ENCODE measurements at regions not wholly inside any gene's neighbourhood (a gene's known extent, or its start where the extent isn't known, plus 50 kb on each side); places are given as distances from the start of the nearest gene placed in this dataset.
A peak's percentile ranks its signal among the peaks of the same experiment; 100 is the strongest.

DNA sequence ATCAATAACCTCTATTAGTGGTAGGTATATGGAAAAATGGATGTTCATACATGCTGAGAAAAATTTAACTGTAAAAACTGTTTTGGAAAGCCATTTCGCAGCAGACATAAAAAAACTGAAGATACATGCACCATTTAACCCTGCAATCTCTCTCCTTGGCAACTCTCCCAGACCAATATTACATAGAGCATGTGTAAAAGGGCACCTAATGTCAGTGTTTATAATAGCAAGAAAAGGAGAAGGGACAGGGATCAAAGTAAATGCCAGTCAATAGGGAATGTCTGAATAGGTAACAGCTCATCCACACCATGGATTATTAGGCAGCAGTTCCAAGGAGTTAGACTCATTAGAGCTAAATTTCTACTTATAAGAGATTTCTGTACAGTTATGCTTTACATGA, 77.2 kb downstream of the BTG1 start:
- Histone ChIP-seq H3K4me2 (ENCODE audit: low read length) (no peak overlapping the region), H4K20me1 (ENCODE audit: insufficient read depth, low read length) (no peaks in the 10 kb centered on the region), H3K36me3 (ENCODE audit: insufficient read depth, low read length) (no peaks in the 10 kb centered on the region), H3K9me3 (ENCODE audit: insufficient read depth, low read depth, low read length) (no peaks in the 10 kb centered on the region), H3K27me3 (ENCODE audit: insufficient read depth, low read length) (no peaks in the 10 kb centered on the region), H2AFZ (ENCODE audit: low read depth, low read length) (no peak overlapping the region), H3K9ac (ENCODE audit: low read length) (no peak overlapping the region), H3K4me1 (ENCODE audit: insufficient read depth, low read length) (peaks cover 9% of the 10 kb centered on the region), H3K4me3 (ENCODE audit: insufficient read depth, low read depth, low read length) (no peak overlapping the region), H3K27ac (ENCODE audit: low read depth, low read length) (no peak overlapping the region), H3K79me2 (ENCODE audit: insufficient read depth, low read length) (no peaks in the 10 kb centered on the region)
- FAIRE-seq (no peak), DNase-seq (ENCODE audit: low read depth) (no peak)
- Mint-ChIP-seq H3K27ac (ENCODE audit: unreplicated experiment) (no peak overlapping the region), H3K4me1 (ENCODE audit: low read depth, unreplicated experiment) (peaks cover 14% of the 10 kb centered on the region), H3K9me3 (ENCODE audit: unreplicated experiment) (no peaks in the 10 kb centered on the region), H3K4me3 (ENCODE audit: unreplicated experiment) (no peak overlapping the region), H3K27me3 (ENCODE audit: low read depth, unreplicated experiment) (no peaks in the 10 kb centered on the region), H3K36me3 (ENCODE audit: low read depth, unreplicated experiment) (no peaks in the 10 kb centered on the region)
- TF ChIP-seq EZH2 (IDR thresholded peaks at IDR 0.05; ENCODE audit: insufficient read depth, low read length) = no peak
- TF ChIP-seq, protein P1, sequence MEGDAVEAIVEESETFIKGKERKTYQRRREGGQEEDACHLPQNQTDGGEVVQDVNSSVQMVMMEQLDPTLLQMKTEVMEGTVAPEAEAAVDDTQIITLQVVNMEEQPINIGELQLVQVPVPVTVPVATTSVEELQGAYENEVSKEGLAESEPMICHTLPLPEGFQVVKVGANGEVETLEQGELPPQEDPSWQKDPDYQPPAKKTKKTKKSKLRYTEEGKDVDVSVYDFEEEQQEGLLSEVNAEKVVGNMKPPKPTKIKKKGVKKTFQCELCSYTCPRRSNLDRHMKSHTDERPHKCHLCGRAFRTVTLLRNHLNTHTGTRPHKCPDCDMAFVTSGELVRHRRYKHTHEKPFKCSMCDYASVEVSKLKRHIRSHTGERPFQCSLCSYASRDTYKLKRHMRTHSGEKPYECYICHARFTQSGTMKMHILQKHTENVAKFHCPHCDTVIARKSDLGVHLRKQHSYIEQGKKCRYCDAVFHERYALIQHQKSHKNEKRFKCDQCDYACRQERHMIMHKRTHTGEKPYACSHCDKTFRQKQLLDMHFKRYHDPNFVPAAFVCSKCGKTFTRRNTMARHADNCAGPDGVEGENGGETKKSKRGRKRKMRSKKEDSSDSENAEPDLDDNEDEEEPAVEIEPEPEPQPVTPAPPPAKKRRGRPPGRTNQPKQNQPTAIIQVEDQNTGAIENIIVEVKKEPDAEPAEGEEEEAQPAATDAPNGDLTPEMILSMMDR (IDR thresholded peaks at IDR 0.05; ENCODE audit: insufficient read depth, low read depth, low read length) = no peak

DNA sequence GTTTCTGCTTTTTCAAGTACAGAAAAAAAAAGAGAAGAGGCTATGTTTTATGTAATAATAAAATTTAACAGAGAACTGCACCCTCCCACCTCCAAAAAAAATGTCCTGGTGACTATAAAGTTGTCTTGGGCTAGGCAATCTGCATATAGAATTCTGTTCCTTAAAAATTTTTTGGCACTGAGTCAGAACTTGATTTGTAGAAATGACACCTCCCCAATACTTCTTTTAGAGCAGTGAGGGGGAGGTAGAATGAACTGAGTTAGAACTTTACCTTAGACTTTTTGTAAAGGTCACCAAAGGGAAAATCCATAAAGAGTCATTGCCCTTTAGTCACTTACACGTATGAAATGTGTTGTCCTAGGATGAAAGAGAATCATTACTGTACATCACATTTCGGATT, 80.0 kb downstream of the BTG1 start:
- Mint-ChIP-seq H3K36me3 (ENCODE audit: low read depth, unreplicated experiment) (no peaks in the 10 kb centered on the region), H3K27me3 (ENCODE audit: low read depth, unreplicated experiment) (no peaks in the 10 kb centered on the region), H3K9me3 (ENCODE audit: unreplicated experiment) (no peaks in the 10 kb centered on the region), H3K4me3 (ENCODE audit: unreplicated experiment) (no peak overlapping the region), H3K27ac (ENCODE audit: unreplicated experiment) (no peak overlapping the region), H3K4me1 (ENCODE audit: low read depth, unreplicated experiment) (peaks cover 17% of the 10 kb centered on the region)
- no peak overlapping the region for H3K4me3 ChIP-seq (ENCODE audit: insufficient read depth, low read depth, low read length)
- H2AFZ ChIP-seq (ENCODE audit: low read depth, low read length) = no peak overlapping the region
- H3K27ac ChIP-seq (ENCODE audit: low read depth, low read length) = no peak overlapping the region
- no peak for FAIRE-seq
- no peaks in the 10 kb centered on the region for H4K20me1 ChIP-seq (ENCODE audit: insufficient read depth, low read length)
- no peak for TF ChIP-seq EZH2 (IDR thresholded peaks at IDR 0.05; ENCODE audit: insufficient read depth, low read length)
- TF ChIP-seq, protein P1 (IDR thresholded peaks at IDR 0.05; ENCODE audit: insufficient read depth, low read depth, low read length) = no peak
- H3K4me2 ChIP-seq (ENCODE audit: low read length) = no peak overlapping the region
- no peak for DNase-seq (ENCODE audit: low read depth)
- no peaks in the 10 kb centered on the region for H3K36me3 ChIP-seq (ENCODE audit: insufficient read depth, low read length)
- no peaks in the 10 kb centered on the region for H3K79me2 ChIP-seq (ENCODE audit: insufficient read depth, low read length)
- H3K9me3 ChIP-seq (ENCODE audit: insufficient read depth, low read depth, low read length) = no peaks in the 10 kb centered on the region
- H3K27me3 ChIP-seq (ENCODE audit: insufficient read depth, low read length) = no peaks in the 10 kb centered on the region
- H3K4me1 ChIP-seq (ENCODE audit: insufficient read depth, low read length) = peaks cover 9% of the 10 kb centered on the region
- no peak overlapping the region for H3K9ac ChIP-seq (ENCODE audit: low read length)

DNA sequence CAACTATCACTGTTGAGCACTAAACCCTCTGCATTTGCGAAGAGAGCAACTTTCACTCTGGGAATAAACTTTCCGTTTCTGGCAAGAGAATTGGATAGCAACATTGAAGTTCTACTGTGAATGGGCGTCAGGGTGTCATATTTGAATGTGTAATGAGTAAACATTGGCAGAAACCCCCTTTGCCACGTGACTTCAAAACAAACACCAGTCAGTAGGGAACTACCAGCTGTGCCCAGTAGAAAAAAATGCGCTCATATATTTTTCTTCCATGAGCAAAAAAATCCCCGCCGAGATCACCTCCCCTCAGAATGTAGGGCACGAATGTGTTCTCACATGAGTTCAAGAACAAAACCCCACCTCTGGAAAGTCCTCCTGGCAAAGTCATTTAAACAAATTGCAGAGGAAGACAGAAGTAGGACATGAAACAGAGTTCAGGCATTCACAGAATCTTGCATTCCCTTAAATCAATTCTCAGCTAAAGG, 80.6 kb downstream of the BTG1 start:
- H3K9me3 ChIP-seq (ENCODE audit: insufficient read depth, low read depth, low read length) = no peaks in the 10 kb centered on the region
- no peak overlapping the region for H2AFZ ChIP-seq (ENCODE audit: low read depth, low read length)
- no peak overlapping the region for H3K27ac ChIP-seq (ENCODE audit: low read depth, low read length)
- DNase-seq (ENCODE audit: low read depth) (peak; percentile 51), FAIRE-seq (no peak)
- no peaks in the 10 kb centered on the region for H4K20me1 ChIP-seq (ENCODE audit: insufficient read depth, low read length)
- H3K27me3 Mint-ChIP-seq (ENCODE audit: low read depth, unreplicated experiment) = no peaks in the 10 kb centered on the region
- peak overlapping the region; percentile 56 for H3K4me2 ChIP-seq (ENCODE audit: low read length)
- TF ChIP-seq EZH2 (IDR thresholded peaks at IDR 0.05; ENCODE audit: insufficient read depth, low read length) = no peak
- no peak overlapping the region for H3K9ac ChIP-seq (ENCODE audit: low read length)
- no peaks in the 10 kb centered on the region for H3K79me2 ChIP-seq (ENCODE audit: insufficient read depth, low read length)
- H3K27ac Mint-ChIP-seq (ENCODE audit: unreplicated experiment) = no peak overlapping the region
- H3K27me3 ChIP-seq (ENCODE audit: insufficient read depth, low read length) = no peaks in the 10 kb centered on the region
- peaks cover 11% of the 10 kb centered on the region for H3K4me1 ChIP-seq (ENCODE audit: insufficient read depth, low read length)
- H3K9me3 Mint-ChIP-seq (ENCODE audit: unreplicated experiment) = no peaks in the 10 kb centered on the region
- H3K4me3 ChIP-seq (ENCODE audit: insufficient read depth, low read depth, low read length) = no peak overlapping the region
- no peak overlapping the region for H3K4me3 Mint-ChIP-seq (ENCODE audit: unreplicated experiment)
- H3K4me1 Mint-ChIP-seq (ENCODE audit: low read depth, unreplicated experiment) = peaks cover 20% of the 10 kb centered on the region
- no peaks in the 10 kb centered on the region for H3K36me3 Mint-ChIP-seq (ENCODE audit: low read depth, unreplicated experiment)
- no peaks in the 10 kb centered on the region for H3K36me3 ChIP-seq (ENCODE audit: insufficient read depth, low read length)
